GM10248 (cell line): ENCODE measurements at regions not wholly inside any gene's neighbourhood (a gene's known extent, or its start where the extent isn't known, plus 50 kb on each side); places are given as distances from the start of the nearest gene placed in this dataset.

Source experiments
- CTCF ChIA-PET: fragments of 300-600 bp; sonication (Branson Sonifier 250); formaldehyde crosslinking; extraction: SDS; loops from one replicate; lab custom pipeline; 2021; ENCODE audit warnings: antibody characterized with exemption; lab: Yijun Ruan, JAX
- POLR2A ChIA-PET: fragments of 350-650 bp; sonication (Branson Sonifier 250); formaldehyde crosslinking; extraction: SDS; loops from one replicate; lab custom pipeline; 2020; ENCODE audit warnings: antibody characterized with exemption; lab: Yijun Ruan, JAX
- DNase-seq: peaks from one replicate; pipeline ENCODE4 v3.0.0; 2012; ENCODE audit errors: extremely low spot score
- CTCF ChIP-seq: IDR thresholded peaks from 2 replicates; pipeline ENCODE4 v1.5.1; 2012; ENCODE audit warnings: mild to moderate bottlenecking, low read depth; ENCODE audit errors: extremely low read depth, missing control alignments, control extremely low read depth

- DNase-seq: no peak
- POLR2A ChIA-PET: no interaction called here
- CTCF ChIA-PET: interaction anchor here (3.0 kb wide), 1 partner anchor 204 kb away, joined by 18 read pairs; no protein-coding TSS in a partner anchor
- TF ChIP-seq CTCF: no peak
These were observed 94.1 kb upstream of the OTOS start for GRCh38 chr2:240234503-240234951.

GRCh38 chr2:240235149-240235803, 94.8 kb upstream of the OTOS start:
- ChIA-PET POLR2A (no interaction called here), CTCF (interaction anchor here (1.9 to 3.0 kb wide), 2 partner anchors 20 to 204 kb away, joined by 4 to 18 read pairs; no protein-coding TSS in a partner anchor)
- TF ChIP-seq CTCF: no peak
- DNase-seq: no peak

- CTCF ChIA-PET: interaction anchor here (0.8 to 1.9 kb wide), 2 partner anchors 8 to 20 kb away, joined by 3 to 4 read pairs; no protein-coding TSS in a partner anchor
- DNase-seq: no peak
- POLR2A ChIA-PET: no interaction called here
- TF ChIP-seq CTCF: no peak
These were observed 95.4 kb upstream of the OTOS start for GRCh38 chr2:240235811-240236210.

GRCh38 chr2:240236217-240237111, 96.0 kb upstream of the OTOS start:
- CTCF ChIA-PET: interaction anchor here (0.7 to 1.9 kb wide), 3 partner anchors 9 to 21 kb away, joined by 3 to 4 read pairs (median 3); no protein-coding TSS in a partner anchor
- TF ChIP-seq CTCF: no peak
- DNase-seq: no peak
- POLR2A ChIA-PET: no interaction called here

GRCh38 chr2:240237609-240238174, 97.2 kb upstream of the OTOS start:
- ChIA-PET CTCF (interaction anchor here (1.9 kb wide), 1 partner anchor 22 kb away, joined by 4 read pairs; no protein-coding TSS in a partner anchor), POLR2A (no interaction called here)
- no peak for DNase-seq
- no peak for TF ChIP-seq CTCF

- no peak for TF ChIP-seq CTCF
- ChIA-PET POLR2A (no interaction called here), CTCF (no interaction called here)
- DNase-seq: no peak
These were observed 97.7 kb upstream of the OTOS start for GRCh38 chr2:240238201-240238600.
